Liver (tissue), 8 donors: ENCODE measurements at regions not wholly inside any gene's neighbourhood (a gene's known extent, or its start where the extent isn't known, plus 50 kb on each side); places are given as distances from the start of the nearest gene placed in this dataset.

Experiments used
- DNase-seq: peaks from one replicate; pipeline ENCODE4 v3.0.0-alpha.2; 2017; ENCODE audit warnings: low spot score
- H3K27ac ChIP-seq, 2 donors: one replicate each; pipeline ENCODE4 v1.7.0; 2013; ENCODE audit warnings: inconsistent platforms in 2 of 2, low read length in 2 of 2, control low read depth in 1 of 2, low read depth in 1 of 2, mild to moderate bottlenecking in 1 of 2
- H3K27me3 ChIP-seq, 4 donors: one replicate each; pipeline versions ENCODE4 v1.6.1 to v1.7.0; 2013; ENCODE audit warnings: low read length in 3 of 4, inconsistent platforms in 1 of 4, mild to moderate bottlenecking in 1 of 4, moderate library complexity in 1 of 4; ENCODE audit not compliant: control insufficient read depth in 4 of 4, insufficient read depth in 4 of 4
- H3K36me3 ChIP-seq, 4 donors: one replicate each; pipeline versions ENCODE4 v1.6.1 to v1.7.0; 2013; ENCODE audit warnings: low read length in 3 of 4, mild to moderate bottlenecking in 3 of 4, low read depth in 1 of 4, moderate library complexity in 1 of 4; ENCODE audit not compliant: control insufficient read depth in 4 of 4, insufficient read depth in 3 of 4
- H3K4me1 ChIP-seq, 4 donors: one replicate each; pipeline versions ENCODE4 v1.6.1 to v1.7.0; 2013; ENCODE audit warnings: low read length in 3 of 4, mild to moderate bottlenecking in 3 of 4, moderate library complexity in 1 of 4; ENCODE audit not compliant: control insufficient read depth in 4 of 4, insufficient read depth in 4 of 4
- H3K4me3 ChIP-seq, 3 donors: one replicate each; pipeline versions ENCODE4 v1.6.1 to v1.7.0; 2013; ENCODE audit warnings: low read length in 3 of 3, control low read depth in 1 of 3, low read depth in 1 of 3, mild to moderate bottlenecking in 1 of 3
- H3K9ac ChIP-seq, 2 donors: one replicate each; pipeline ENCODE4 v1.7.0; 2013; ENCODE audit warnings: low read length in 2 of 2, mild to moderate bottlenecking in 2 of 2, moderate library complexity in 2 of 2, control low read depth in 1 of 2, low read depth in 1 of 2
- H3K9me3 ChIP-seq, 4 donors: one replicate each; pipeline versions ENCODE4 v1.6.1 to v1.7.0; 2013; ENCODE audit warnings: low read length in 3 of 4; ENCODE audit not compliant: control insufficient read depth in 4 of 4
- FOXA2 ChIP-seq: IDR thresholded peaks from 2 replicates; pipeline ENCODE4 v1.6.1; 2016; ENCODE audit warnings: antibody characterized with exemption
- GABPA ChIP-seq, 2 donors: IDR thresholded peaks in 1 of 2; conservative IDR thresholded peaks in 1 of 2; 2 replicates each; pipeline ENCODE4 v1.6.1; 2016; ENCODE audit warnings: antibody characterized with exemption in 2 of 2, mild to moderate bottlenecking in 1 of 2, moderate library complexity in 1 of 2
- HNF4G ChIP-seq: IDR thresholded peaks from 2 replicates; pipeline ENCODE4 v1.6.1; 2016; ENCODE audit warnings: antibody characterized with exemption
- JUND ChIP-seq, 2 donors: IDR thresholded peaks; 2 replicates each; pipeline ENCODE4 v1.6.1; 2016; ENCODE audit warnings: antibody characterized with exemption in 2 of 2
- NR2F2 ChIP-seq: IDR thresholded peaks from 2 replicates; pipeline ENCODE4 v1.6.1; 2016; ENCODE audit warnings: antibody characterized with exemption
- RAD21 ChIP-seq, 2 donors: IDR thresholded peaks; 2 replicates each; pipeline ENCODE4 v1.6.1; 2016; ENCODE audit warnings: antibody characterized with exemption in 2 of 2, mild to moderate bottlenecking in 2 of 2
- RXRA ChIP-seq, 2 donors: IDR thresholded peaks; 2 replicates each; pipeline ENCODE4 v1.6.1; 2017 to 2018; ENCODE audit warnings: antibody characterized with exemption in 2 of 2, mild to moderate bottlenecking in 1 of 2
- SP1 ChIP-seq: IDR thresholded peaks from 2 replicates; pipeline ENCODE4 v1.6.1; 2018; ENCODE audit warnings: antibody characterized with exemption, mild to moderate bottlenecking
- TAF1 ChIP-seq: conservative IDR thresholded peaks from 2 replicates; pipeline ENCODE4 v1.6.1; 2016; ENCODE audit warnings: antibody characterized with exemption, mild to moderate bottlenecking
- YY1 ChIP-seq: IDR thresholded peaks from 2 replicates; pipeline ENCODE4 v1.6.1; 2016; ENCODE audit warnings: antibody characterized with exemption, mild to moderate bottlenecking
- ZBTB33 ChIP-seq: IDR thresholded peaks from 2 replicates; pipeline ENCODE4 v1.6.1; 2016; ENCODE audit warnings: antibody characterized with exemption
- WGBS: extraction: QIAGEN DNeasy Blood & Tissue Kit; methylation state at CpG from one replicate; pipeline ENCODE4 v1.1.7; 2013; 5-methylcytosine and 5-hydroxymethylcytosine counted together
- TF ChIP-seq, protein P1 (sequence below): IDR thresholded peaks from 2 replicates; pipeline ENCODE4 v1.6.1; 2016; ENCODE audit warnings: antibody characterized with exemption, mild to moderate bottlenecking
- TF ChIP-seq, protein P2 (sequence below): fragments of 150-350 bp; IDR thresholded peaks from 2 replicates; pipeline ENCODE4 v1.5.1; 2017; ENCODE audit warnings: improper control_type of control experiment, low read depth, low read length; ENCODE audit not compliant: missing input control
- TF ChIP-seq, protein P3 (sequence below): IDR thresholded peaks from 2 replicates; pipeline ENCODE4 v1.6.1; 2016; ENCODE audit warnings: antibody characterized with exemption
- TF ChIP-seq, protein P4 (sequence below): IDR thresholded peaks from 2 replicates; pipeline ENCODE4 v1.6.1; 2016; ENCODE audit warnings: antibody characterized with exemption
- donor health status: healthy.
- donor health status: healthy.
- donor health status: healthy.
- donor health status: healthy.
- donor health status: healthy.

GRCh38 chr2:191559569-191559968 is 118.4 kb upstream of the NABP1 start:
- 94% methylated on average over 4 of the region's 4 CpGs for WGBS
- H3K27me3 ChIP-seq = peaks cover 0 to under 1% (median 0%) of the 10 kb centered on the region in 4 donors
- TF ChIP-seq, protein P1, sequence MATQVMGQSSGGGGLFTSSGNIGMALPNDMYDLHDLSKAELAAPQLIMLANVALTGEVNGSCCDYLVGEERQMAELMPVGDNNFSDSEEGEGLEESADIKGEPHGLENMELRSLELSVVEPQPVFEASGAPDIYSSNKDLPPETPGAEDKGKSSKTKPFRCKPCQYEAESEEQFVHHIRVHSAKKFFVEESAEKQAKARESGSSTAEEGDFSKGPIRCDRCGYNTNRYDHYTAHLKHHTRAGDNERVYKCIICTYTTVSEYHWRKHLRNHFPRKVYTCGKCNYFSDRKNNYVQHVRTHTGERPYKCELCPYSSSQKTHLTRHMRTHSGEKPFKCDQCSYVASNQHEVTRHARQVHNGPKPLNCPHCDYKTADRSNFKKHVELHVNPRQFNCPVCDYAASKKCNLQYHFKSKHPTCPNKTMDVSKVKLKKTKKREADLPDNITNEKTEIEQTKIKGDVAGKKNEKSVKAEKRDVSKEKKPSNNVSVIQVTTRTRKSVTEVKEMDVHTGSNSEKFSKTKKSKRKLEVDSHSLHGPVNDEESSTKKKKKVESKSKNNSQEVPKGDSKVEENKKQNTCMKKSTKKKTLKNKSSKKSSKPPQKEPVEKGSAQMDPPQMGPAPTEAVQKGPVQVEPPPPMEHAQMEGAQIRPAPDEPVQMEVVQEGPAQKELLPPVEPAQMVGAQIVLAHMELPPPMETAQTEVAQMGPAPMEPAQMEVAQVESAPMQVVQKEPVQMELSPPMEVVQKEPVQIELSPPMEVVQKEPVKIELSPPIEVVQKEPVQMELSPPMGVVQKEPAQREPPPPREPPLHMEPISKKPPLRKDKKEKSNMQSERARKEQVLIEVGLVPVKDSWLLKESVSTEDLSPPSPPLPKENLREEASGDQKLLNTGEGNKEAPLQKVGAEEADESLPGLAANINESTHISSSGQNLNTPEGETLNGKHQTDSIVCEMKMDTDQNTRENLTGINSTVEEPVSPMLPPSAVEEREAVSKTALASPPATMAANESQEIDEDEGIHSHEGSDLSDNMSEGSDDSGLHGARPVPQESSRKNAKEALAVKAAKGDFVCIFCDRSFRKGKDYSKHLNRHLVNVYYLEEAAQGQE = no peak
- TF ChIP-seq RAD21 (IDR thresholded peaks at IDR 0.05) (no peak), TAF1 (no peak), ZBTB33 (no peak), GABPA (IDR thresholded peaks at IDR 0.05 in 1 of 2, conservative IDR thresholded peaks at IDR 0.05 in 1 of 2) (no peak), HNF4G (no peak), SP1 (no peak), JUND (IDR thresholded peaks at IDR 0.05) (no peak), RXRA (IDR thresholded peaks at IDR 0.05) (no peak), YY1 (no peak), FOXA2 (no peak), NR2F2 (no peak)
- TF ChIP-seq, protein P2, sequence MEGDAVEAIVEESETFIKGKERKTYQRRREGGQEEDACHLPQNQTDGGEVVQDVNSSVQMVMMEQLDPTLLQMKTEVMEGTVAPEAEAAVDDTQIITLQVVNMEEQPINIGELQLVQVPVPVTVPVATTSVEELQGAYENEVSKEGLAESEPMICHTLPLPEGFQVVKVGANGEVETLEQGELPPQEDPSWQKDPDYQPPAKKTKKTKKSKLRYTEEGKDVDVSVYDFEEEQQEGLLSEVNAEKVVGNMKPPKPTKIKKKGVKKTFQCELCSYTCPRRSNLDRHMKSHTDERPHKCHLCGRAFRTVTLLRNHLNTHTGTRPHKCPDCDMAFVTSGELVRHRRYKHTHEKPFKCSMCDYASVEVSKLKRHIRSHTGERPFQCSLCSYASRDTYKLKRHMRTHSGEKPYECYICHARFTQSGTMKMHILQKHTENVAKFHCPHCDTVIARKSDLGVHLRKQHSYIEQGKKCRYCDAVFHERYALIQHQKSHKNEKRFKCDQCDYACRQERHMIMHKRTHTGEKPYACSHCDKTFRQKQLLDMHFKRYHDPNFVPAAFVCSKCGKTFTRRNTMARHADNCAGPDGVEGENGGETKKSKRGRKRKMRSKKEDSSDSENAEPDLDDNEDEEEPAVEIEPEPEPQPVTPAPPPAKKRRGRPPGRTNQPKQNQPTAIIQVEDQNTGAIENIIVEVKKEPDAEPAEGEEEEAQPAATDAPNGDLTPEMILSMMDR = no peak
- TF ChIP-seq, protein P3, sequence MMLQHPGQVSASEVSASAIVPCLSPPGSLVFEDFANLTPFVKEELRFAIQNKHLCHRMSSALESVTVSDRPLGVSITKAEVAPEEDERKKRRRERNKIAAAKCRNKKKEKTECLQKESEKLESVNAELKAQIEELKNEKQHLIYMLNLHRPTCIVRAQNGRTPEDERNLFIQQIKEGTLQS = no peak
- TF ChIP-seq, protein P4, sequence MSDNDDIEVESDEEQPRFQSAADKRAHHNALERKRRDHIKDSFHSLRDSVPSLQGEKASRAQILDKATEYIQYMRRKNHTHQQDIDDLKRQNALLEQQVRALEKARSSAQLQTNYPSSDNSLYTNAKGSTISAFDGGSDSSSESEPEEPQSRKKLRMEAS = no peak
- no peak overlapping the region for H3K27ac ChIP-seq
- no peak overlapping the region for H3K4me3 ChIP-seq
- H3K36me3 ChIP-seq = no peaks in the 10 kb centered on the region
- H3K9ac ChIP-seq = no peak overlapping the region
- DNase-seq = no peak
- peaks cover 0 to 2% (median 0%) of the 10 kb centered on the region in 4 donors for H3K4me1 ChIP-seq
- H3K9me3 ChIP-seq = no peaks in the 10 kb centered on the region

- DNase-seq = no peak
- Histone ChIP-seq H3K9me3 (no peaks in the 10 kb centered on the region), H3K4me1 (no peaks in the 10 kb centered on the region), H3K36me3 (no peaks in the 10 kb centered on the region), H3K27ac (no peak overlapping the region), H3K4me3 (no peak overlapping the region), H3K9ac (no peak overlapping the region), H3K27me3 (no peaks in the 10 kb centered on the region)
- TF ChIP-seq TAF1 (no peak), SP1 (no peak), GABPA (IDR thresholded peaks at IDR 0.05 in 1 of 2, conservative IDR thresholded peaks at IDR 0.05 in 1 of 2) (no peak), HNF4G (no peak)
- TF ChIP-seq, protein P1 = no peak
- WGBS = 89% methylated on average over 13 of the region's 13 CpGs
These were observed 117.4 kb upstream of the NABP1 start for GRCh38 chr2:191560411-191560980.
